Subcutaneous abdominal adipose tissue (tissue), 5 donors: ENCODE measurements at regions not wholly inside any gene's neighbourhood (a gene's known extent, or its start where the extent isn't known, plus 50 kb on each side); places are given as distances from the start of the nearest gene placed in this dataset.

ENCODE experiments used
- H3K27ac ChIP-seq: one replicate; pipeline ENCODE4 v1.7.0; 2013; ENCODE audit warnings: low read depth, mild to moderate bottlenecking, inconsistent platforms, low read length, moderate library complexity
- H3K27me3 ChIP-seq, 5 donors: one replicate each; pipeline ENCODE4 v1.7.0; 2013; ENCODE audit warnings: low read length in 5 of 5, inconsistent platforms in 1 of 5; ENCODE audit not compliant: control insufficient read depth in 5 of 5, insufficient read depth in 4 of 5
- H3K36me3 ChIP-seq, 5 donors: one replicate each; pipeline ENCODE4 v1.7.0; 2013; ENCODE audit warnings: low read length in 5 of 5; ENCODE audit not compliant: control insufficient read depth in 5 of 5, insufficient read depth in 5 of 5
- H3K4me1 ChIP-seq, 5 donors: one replicate each; pipeline ENCODE4 v1.7.0; 2013; ENCODE audit warnings: low read length in 5 of 5, mild to moderate bottlenecking in 3 of 5, moderate library complexity in 1 of 5; ENCODE audit not compliant: control insufficient read depth in 5 of 5, insufficient read depth in 5 of 5
- H3K4me3 ChIP-seq, 5 donors: one replicate each; pipeline ENCODE4 v1.7.0; 2013; ENCODE audit warnings: low read length in 5 of 5, low read depth in 1 of 5
- H3K9ac ChIP-seq, 5 donors: one replicate each; pipeline ENCODE4 v1.7.0; 2013; ENCODE audit warnings: low read length in 5 of 5, mild to moderate bottlenecking in 4 of 5, moderate library complexity in 3 of 5
- H3K9me3 ChIP-seq, 5 donors: one replicate each; pipeline ENCODE4 v1.7.0; 2013; ENCODE audit warnings: low read length in 5 of 5; ENCODE audit not compliant: control insufficient read depth in 5 of 5
- donor health status: healthy.
- donor health status: healthy.
- donor health status: healthy.
- donor health status: healthy.
- donor health status: healthy.

DNA sequence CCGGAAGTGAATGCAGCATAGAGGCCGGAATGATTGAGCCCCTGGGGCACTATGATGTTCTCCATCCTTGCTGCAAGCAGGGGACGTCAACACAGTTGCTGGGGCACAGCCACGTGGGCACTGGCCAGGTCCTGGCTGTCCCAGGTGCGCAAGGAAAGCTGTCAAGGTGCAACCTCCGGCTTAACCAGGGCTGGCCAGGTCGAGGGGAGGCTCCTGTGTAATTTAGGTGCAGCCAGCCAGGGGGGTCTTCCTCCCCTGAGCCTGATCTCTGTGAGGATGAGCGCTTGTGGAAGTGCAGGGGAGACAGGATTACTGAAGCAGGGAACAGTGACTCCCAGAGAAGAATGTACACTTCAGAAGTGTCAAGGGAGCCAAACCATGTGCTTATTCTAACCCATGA, 852.8 kb upstream of the TMEM132C start:
- Histone ChIP-seq H3K27me3 (no peaks in the 10 kb centered on the region), H3K9me3 (peaks cover 0 to 13% (median 3%) of the 10 kb centered on the region in 5 donors), H3K27ac (no peak overlapping the region), H3K4me1 (peaks cover 0 to 3% (median 0%) of the 10 kb centered on the region in 5 donors), H3K9ac (no peak overlapping the region), H3K36me3 (no peaks in the 10 kb centered on the region), H3K4me3 (no peak overlapping the region)

DNA sequence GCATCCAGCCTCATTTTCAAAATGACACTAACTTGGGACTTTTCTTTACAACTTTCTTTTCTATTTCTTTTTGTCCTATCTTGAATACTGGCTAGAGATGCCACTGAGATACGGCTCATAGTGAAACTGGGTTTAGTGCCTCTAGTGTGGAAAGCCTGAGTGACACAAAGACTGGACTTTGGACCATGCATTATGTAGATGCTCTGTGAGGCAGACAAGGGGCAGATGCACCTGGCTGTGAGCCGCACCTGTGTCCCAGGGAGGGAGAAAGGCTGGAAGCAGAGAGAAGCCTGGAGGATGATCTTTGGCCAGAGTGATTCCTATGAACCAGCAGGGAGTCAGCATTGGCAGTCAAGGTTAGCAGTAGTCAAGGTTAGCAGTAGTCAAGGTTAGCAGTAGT, 852.3 kb upstream of the TMEM132C start:
- no peak overlapping the region for H3K9ac ChIP-seq
- H3K36me3 ChIP-seq: no peaks in the 10 kb centered on the region
- peaks cover 0 to 3% (median 0%) of the 10 kb centered on the region in 5 donors for H3K4me1 ChIP-seq
- H3K4me3 ChIP-seq: no peak overlapping the region
- no peak overlapping the region for H3K27ac ChIP-seq
- peaks cover 0 to 13% (median 3%) of the 10 kb centered on the region in 5 donors for H3K9me3 ChIP-seq
- no peaks in the 10 kb centered on the region for H3K27me3 ChIP-seq

DNA sequence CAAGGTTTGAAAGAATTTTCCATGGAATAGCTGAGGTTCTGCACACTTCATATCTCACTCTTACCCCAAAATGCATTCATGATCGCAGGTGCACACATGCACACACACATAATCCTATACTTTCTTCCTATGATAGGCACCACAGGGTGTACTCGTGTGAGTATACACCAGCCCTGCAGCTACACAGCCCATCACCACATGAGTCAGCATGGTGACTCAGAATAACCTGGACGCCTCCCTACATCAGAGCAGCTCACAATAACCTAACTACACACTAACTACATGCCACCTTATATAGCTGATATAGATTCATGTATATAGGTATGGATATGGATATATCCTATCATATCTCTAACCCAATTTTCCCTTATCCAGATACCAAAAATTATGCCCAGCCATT, 850.2 kb upstream of the TMEM132C start:
- H3K9me3 ChIP-seq: peaks cover 0 to 15% (median 5%) of the 10 kb centered on the region in 5 donors
- no peaks in the 10 kb centered on the region for H3K36me3 ChIP-seq
- H3K9ac ChIP-seq: no peak overlapping the region
- no peaks in the 10 kb centered on the region for H3K27me3 ChIP-seq
- peaks cover 0 to 3% (median 0%) of the 10 kb centered on the region in 5 donors for H3K4me1 ChIP-seq
- H3K4me3 ChIP-seq: no peak overlapping the region
- H3K27ac ChIP-seq: no peak overlapping the region

DNA sequence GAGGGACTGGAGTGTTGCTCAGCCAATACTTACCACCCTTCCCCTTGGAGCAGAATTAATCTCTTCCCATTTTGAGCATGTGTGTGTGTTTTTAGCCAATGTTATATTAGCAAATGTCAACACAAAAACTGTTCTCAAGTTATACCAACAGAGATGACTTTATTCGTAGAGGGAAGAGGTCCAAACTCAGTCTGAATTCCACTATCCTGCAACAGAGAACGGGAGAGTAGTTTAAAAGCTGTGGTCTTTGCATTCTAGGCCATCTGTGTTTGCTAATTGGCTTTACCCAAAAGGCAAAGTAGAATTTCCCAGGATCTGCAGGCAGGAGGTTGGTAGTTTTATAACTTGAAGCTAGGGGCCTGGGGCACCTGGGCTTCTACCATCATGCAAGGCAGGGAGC, 847.9 kb upstream of the TMEM132C start:
- Histone ChIP-seq H3K27me3 (no peaks in the 10 kb centered on the region), H3K4me3 (no peak overlapping the region), H3K36me3 (no peaks in the 10 kb centered on the region), H3K9me3 (peaks cover 0 to 15% (median 5%) of the 10 kb centered on the region in 5 donors), H3K9ac (no peak overlapping the region), H3K27ac (no peak overlapping the region), H3K4me1 (peaks cover 0 to 3% (median 0%) of the 10 kb centered on the region in 5 donors)

DNA sequence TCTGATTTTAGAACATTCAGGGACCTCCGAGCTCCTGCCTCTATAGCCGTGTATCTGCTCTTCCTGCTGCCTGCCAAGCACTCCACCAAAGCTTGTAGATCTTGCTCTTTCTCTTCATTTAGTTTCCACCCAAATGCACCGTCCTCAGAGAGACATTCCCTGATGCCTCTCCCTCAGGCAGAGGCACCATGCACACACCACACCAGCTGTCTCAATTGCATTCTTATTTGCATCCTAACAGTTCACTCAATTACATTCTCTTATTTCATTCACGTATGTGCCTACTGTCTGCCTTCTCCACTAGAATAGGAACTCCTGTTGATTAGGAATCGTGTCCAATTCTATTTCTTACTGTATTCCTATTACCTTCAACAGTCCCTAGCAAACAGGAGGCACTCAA, 845.4 kb upstream of the TMEM132C start:
- Histone ChIP-seq H3K36me3 (no peaks in the 10 kb centered on the region), H3K27me3 (no peaks in the 10 kb centered on the region), H3K9ac (no peak overlapping the region), H3K27ac (no peak overlapping the region), H3K4me3 (no peak overlapping the region), H3K9me3 (peaks cover 0 to 15% (median 5%) of the 10 kb centered on the region in 5 donors), H3K4me1 (no peaks in the 10 kb centered on the region)

DNA sequence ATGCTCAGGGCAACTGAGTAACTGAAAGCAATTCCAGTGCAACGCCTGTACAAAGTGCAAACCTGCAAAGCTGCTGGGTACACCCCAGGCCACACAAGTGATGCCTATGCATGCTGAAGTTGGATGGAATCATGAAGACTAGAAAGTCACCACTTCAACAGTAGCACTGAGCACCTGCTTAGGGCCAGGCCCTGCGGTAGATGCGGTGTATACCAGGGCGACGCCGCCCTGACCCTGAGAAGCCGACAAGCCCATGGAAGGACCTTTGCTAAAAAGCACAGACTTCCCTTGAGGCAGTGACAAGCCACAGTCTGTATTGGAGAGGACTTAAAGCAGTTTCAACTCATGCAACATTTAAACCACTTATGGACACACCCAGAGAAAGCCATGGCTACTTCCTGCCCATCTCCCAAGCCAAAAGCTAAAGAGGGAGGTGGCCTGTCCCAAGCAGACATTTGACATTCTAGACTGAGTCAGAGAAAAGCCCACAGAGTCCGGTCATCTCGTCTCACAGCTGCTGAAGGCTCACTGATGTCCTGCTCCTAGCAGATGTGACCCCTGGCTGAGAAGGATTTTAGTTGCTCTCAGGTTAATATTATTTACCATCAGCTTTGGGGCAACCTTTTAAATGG, 843.9 kb upstream of the TMEM132C start:
- Histone ChIP-seq H3K4me3 (no peak overlapping the region), H3K27ac (no peak overlapping the region), H3K9me3 (peaks cover 0 to 6% (median 3%) of the 10 kb centered on the region in 5 donors), H3K4me1 (no peaks in the 10 kb centered on the region), H3K27me3 (no peaks in the 10 kb centered on the region), H3K9ac (no peak overlapping the region), H3K36me3 (no peaks in the 10 kb centered on the region)

DNA sequence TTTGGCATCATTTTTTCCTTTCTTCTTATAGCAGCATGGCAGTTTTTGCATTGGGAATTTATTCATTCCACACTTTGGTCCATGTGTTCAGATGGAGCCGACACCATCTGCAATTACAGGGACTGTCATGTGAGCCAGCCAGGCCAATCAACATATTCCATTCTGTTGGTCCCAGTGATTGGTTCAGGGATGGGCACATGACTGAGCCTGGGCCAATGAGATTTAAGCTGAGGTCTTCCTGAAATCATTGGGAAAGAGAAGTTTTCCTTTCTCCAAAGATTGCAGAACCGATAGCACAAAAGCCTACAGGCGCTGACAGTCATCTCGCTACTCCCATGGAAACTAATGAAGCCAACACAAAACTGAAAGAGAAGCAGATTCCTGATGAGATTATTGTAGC, 841.5 kb upstream of the TMEM132C start:
- Histone ChIP-seq H3K36me3 (no peaks in the 10 kb centered on the region), H3K9me3 (no peaks in the 10 kb centered on the region), H3K9ac (no peak overlapping the region), H3K4me3 (no peak overlapping the region), H3K27me3 (no peaks in the 10 kb centered on the region), H3K27ac (no peak overlapping the region), H3K4me1 (no peaks in the 10 kb centered on the region)

DNA sequence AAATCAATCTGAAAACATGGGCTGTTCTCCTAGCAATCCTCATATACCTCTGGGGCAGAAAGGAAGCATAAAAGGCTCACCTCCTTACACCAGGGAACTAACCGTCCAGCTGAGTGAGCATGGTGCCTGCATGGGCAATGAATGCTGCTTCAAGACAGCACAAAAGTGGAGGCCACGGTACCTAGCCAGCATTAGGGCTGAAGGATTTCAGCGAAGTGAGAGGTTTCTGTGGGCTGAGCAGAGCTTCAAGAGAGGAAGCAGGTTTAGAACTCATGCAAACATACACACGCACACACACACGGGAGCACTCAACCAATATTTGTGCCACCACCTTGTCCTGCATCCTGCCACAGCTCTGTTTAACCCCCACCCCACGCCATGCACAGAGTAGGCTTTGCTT, 838.5 kb upstream of the TMEM132C start:
- Histone ChIP-seq H3K36me3 (no peaks in the 10 kb centered on the region), H3K9me3 (no peaks in the 10 kb centered on the region), H3K4me3 (no peak overlapping the region), H3K4me1 (no peaks in the 10 kb centered on the region), H3K27ac (no peak overlapping the region), H3K27me3 (peaks cover 0 to 8% (median 0%) of the 10 kb centered on the region in 5 donors), H3K9ac (no peak overlapping the region)

DNA sequence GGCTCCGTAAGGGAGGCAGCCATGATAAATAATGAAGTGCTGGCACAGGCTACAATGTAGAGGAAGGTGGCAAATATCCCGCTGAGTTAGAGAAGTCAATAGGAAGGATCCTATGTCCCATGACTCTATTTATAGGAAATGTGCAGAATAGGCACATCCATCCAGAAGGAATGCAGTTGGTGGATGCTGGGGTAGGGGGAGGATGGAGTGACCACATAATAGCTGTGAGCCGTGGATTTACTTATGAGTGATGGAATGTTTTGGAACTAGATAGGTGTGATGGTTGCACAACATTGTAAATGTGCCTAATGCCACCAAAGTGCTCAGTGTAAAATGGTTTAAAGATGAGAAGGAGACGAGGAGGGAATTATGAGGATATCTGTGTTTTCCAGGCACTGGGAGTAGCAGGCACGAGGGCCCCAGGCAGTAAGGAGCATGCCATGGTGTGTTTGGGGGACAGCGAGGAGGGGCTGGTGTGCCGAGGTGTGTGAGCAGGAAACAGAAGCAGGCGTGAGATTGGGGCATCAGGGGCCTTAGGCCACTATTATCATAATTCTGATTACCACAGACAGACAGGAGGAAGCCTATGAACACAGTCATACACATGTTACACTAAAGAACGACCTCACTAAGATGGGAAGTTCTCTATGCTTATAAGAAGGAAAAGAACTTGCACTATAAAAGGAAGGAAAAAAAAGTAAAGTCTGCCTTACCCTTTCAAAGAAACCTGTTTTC, 837.3 kb upstream of the TMEM132C start:
- Histone ChIP-seq H3K27ac (no peak overlapping the region), H3K9me3 (no peaks in the 10 kb centered on the region), H3K9ac (no peak overlapping the region), H3K36me3 (no peaks in the 10 kb centered on the region), H3K4me1 (no peaks in the 10 kb centered on the region), H3K4me3 (no peak overlapping the region), H3K27me3 (peaks cover 0 to 8% (median 0%) of the 10 kb centered on the region in 5 donors)

DNA sequence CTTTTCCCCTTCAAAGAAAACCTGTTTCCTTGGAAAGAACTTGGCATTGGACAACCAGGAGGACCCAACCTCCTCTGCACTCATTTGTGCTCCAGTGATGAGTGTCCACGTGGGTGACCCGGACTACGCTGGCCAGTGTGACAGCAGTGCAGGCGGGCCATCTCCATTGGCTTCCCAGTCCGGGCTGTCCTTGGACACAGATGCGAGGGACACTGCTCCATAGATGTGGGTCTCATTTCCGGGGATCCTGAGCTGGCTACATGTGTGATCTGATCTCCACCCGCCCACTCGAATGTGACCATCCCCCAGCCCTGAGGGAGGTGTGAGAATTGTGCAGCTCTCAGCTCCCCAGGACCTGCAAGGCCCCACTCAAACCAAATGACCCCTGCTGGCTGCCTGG, 836.6 kb upstream of the TMEM132C start:
- Histone ChIP-seq H3K36me3 (no peaks in the 10 kb centered on the region), H3K27me3 (peaks cover 0 to 8% (median 0%) of the 10 kb centered on the region in 5 donors), H3K9ac (no peak overlapping the region), H3K9me3 (no peaks in the 10 kb centered on the region), H3K27ac (no peak overlapping the region), H3K4me1 (no peaks in the 10 kb centered on the region), H3K4me3 (no peak overlapping the region)
